Stimulated activated CD4-positive, alpha-beta T cell treated with anti-CD3 and anti-CD28 coated beads, Interleukin-4, amount 100 ng/mL, for 4 hours (primary cell): ENCODE measurements at regions not wholly inside any gene's neighbourhood (a gene's known extent, or its start where the extent isn't known, plus 50 kb on each side); places are given as distances from the start of the nearest gene placed in this dataset.
"Not testable (repeated sequence)": the region's sequence is repeated elsewhere in the genome, so short reads cannot be mapped to it uniquely, and the experiment has no call there.

Source experiments
- DNase-seq, 2 experiments: peaks; one replicate each; pipeline ENCODE4 v3.0.0-alpha.2; 2020

DNA sequence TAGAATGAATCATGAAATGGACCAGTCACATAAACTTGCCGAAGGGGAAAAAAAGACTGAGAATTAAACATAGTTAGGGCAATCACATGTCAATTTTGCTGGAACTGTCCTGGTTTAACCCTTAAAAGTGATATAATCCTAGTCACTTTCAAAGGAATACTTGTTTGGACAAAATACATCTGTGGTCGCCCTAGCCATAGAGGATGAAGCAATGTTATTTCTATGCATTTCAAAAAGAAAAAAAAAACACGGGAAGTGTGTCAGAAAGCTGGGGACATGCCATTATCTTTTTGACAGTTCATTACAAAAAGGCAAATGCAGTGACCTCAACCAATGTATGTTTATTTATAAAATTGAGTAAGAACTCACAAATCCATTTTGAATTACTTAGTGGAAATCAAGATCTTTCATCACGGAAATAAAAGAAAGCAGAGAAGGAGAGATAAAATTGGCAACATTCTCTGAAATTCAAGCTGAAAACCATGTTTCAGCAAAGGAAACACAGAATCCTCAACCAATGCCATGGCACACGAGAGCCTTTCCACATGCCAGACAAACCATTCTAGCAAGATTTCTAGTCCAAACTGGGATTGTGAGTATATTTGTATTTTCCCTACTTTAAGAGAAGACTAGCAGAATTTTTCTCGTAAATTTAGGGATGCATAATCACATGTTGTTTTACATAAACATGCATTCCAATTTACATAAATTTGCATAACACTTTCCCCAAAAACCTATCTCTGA, 854.3 kb upstream of the ACVR2A start:
- DNase-seq = no peak

DNA sequence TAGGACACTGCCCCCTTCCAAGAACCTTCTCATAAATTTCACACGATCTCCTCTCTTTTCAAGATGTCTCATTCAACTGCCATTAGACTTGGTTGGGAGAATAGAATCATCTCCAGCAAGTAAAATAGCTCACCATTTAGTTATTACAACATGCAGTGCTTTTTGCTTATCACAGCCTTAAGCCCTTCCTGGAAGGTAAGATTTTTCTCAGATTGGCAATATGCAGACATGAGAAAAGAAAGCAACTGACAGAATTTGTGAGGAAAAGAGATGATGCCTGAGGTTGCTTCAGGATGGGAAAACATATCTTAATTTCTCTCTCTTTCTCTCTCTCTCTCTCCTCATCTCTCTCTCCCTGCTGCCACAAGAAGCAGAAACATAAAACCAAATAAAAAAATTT, 855.1 kb upstream of the ACVR2A start:
- no peak for DNase-seq

DNA sequence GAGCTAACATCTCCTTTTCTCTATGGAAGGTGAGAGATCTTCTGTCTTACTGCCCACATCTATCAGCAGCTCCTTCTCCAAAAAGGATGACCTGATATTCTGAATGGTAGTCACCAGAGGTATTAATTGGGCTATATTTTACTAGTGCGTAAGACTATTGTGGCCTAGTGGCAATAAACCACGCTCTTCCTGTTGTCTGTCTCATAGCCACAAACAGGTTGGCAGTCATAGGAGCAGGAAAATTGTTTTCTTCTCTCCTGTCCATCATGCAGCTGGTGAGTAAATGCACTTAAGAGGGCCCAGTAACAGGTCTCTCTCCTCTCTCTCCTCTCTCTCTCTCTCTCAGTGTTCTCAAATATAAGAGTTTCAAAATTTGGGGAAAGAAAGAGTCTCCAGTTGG, 856.8 kb upstream of the ACVR2A start:
- no peak for DNase-seq

DNA sequence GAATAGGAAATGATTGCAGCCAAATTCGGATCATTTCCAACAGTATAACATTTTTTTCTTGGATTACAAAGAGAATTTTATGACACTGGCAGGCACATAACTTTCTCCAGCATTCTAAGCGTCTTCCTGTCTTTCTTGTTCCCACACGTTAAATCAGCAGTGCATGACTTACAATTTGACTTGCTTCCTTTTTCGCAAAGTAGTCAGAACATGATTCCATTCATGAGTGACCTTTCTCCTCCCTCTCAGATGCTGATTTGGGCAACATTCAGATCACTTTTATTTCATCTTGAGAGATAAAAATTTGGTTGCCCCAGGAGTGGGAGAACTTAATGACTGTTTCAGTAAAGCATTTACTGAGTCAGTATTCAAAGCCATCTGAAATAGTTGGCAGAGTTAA, 858.7 kb upstream of the ACVR2A start:
- DNase-seq = no peak

DNA sequence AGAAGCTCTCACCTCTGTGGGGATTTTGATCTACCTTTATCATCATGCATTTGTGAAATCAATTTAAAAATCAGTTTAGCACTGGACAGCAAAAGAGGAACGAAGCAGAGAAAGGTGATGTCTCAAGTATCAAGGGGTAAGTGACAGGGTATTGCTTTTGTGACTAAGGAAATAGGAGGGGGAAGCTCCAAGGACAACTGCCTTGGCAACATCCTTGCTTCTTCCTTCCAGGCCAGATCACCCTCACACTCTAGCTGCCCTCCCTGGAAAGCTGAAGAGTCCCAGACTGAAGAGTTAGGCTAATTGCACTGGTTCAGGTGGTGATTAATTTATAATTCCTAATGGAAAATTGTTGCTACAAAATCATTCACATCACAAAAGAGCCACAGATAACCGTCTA, 859.1 kb upstream of the ACVR2A start:
- no peak for DNase-seq

DNA sequence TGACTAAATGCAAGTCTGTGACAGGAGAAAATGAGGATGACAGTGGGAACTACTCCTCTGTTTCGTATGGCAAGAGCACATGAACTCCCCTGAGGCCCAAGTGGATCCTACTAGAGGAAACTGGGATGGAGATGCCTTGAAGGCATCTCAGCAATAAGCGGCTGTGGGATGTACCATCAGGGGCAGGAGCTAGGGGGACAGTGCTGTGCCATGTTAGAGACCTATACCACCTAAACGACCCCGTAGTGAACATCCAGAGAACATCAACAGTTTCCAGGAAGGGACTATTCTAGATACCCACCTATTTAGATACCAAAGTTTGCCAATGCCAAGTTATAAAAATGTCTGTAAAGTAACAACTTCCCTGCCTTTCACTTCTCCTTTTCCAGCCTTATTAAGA, 860.8 kb upstream of the ACVR2A start:
- no peak for DNase-seq

DNA sequence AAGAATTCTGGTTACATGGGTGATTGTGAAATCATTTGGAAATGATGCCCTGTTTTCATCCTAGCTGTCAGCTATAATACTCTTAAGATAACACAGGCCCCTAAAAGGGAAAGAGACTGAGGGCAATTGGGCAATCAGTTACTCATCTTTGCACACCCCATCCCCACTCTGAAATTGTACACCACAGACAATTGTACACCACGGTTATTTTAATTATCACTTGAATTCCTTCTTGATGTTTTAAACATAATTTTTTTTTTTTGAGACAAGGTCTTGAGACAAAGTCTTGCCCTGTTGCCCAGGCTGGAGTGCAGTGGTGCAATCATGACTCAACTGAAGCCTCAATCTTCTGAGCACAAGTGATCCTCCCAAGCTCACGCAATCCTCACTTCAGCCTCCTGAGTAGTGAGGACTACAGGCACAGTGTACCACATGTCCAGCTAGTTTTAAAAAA, 862.4 kb upstream of the ACVR2A start:
- no peak for DNase-seq

DNA sequence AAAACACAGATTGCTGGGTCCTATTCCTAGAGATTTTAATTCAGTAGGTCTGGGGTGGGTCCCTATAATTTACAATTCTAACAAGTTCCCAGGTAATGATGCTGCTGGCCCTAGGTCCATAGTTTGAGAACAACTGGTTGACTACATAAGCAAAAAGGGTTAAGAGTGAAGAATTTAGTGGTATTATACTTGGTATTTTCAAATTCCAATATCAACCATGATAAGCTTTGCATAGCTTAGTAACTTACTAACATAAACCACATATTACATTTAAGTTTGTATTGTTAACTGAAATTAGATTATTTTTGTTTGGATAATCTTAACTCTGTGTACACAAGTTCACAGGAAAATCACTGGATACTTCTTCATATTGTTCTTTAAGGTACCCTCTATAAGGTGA, 862.9 kb upstream of the ACVR2A start:
- no peak for DNase-seq

DNA sequence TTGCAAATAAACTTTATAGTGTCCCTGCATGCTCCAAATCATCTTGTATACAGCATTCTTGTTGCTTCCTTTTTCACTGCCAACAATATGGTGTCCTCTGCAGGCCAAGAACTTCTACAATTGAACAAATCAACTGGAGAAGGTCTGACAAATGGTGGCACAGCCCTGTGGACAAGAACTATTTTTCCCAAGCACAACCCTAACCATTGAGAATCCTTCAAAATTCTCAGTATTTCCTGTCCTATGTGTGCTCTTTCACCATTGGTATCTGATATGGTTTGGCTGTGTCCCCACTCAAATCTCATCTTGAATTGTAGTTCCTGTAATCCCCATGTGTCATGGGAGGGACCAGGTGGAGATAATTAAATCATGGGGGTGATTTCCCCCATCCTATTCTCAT, 865.1 kb upstream of the ACVR2A start:
- no peak for DNase-seq

DNA sequence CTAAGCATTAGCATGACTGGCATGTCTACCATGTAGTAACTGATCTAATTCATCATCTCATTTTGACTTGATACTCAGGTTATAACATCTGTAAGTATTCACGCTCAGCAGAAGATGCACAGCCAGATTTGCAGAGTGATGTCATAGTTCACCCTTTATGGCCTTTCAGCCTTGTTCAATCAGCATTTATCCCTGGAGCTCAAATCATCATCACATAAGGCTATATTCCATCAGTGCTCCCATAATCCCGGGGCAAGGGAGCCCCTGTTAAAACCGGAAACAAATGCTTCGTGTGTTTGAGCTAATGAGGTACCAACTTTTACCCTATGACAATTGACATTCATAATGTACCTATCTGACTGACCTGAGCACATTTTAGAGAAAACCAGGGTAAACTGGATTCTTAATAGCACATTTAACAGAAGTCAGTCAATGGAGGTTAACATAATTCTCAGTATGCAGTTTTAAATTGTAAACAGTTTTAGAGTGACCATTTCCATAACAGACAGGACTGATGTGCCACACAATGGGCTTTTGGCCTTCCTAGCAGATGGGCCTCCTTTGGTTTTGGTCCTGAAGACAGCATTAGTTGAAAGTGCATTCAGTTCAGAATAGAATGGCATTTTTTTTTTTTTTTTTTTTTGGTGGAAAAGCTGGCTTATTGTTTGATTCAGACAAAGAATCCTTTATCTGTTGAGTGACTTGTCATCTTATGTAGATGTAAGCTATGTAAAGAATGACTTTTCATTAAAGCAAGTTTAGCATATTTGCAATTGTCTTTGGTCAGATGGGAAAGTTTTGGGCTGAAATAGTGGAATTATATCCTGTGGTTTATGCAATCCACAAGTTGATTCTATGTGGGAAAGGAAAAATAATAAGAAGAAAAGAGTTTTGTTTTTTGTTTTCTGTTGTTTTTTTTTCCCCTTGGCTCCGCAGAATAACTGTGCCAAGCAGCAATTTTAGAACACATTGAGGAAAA, 866.0 kb upstream of the ACVR2A start:
- DNase-seq = no peak

DNA sequence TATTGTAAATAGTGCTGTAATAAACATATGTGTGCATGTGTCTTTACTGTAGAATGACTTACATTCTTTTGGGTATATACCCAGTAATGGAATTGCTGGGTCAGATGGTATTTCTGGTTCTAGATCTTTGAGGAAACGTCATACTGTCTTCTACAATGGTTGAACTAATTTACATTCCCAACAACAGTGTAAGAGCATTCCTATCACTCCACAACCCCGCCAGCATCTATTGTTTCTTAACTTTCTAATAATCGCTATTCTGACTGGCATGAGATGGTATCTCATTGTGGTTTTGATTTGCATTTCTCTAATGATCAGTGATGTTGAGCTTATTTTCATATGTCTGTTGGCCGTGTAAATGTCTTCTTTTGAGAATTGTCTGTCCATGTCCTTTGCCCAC, 873.8 kb upstream of the ACVR2A start:
- DNase-seq = not testable (repeated sequence)

DNA sequence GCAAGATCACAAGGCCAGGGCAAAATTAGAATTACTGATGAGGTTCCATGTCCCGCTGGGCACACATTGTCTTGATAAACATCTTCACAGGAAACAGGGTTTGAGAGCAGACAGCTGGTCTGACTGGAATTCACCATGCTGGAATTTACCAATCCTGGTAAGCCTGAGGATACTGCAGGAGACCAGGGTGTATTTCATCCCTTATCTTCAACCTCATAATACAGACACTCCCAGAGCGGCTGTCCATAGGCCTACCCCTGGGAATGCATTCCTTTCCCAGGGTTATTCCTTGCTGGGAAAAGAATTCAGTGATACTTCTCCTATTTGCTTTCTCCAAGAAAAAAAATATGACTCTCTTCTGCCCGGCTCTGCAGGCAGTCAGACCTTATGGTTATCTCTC, 875.1 kb upstream of the ACVR2A start:
- DNase-seq = not testable (repeated sequence)

DNA sequence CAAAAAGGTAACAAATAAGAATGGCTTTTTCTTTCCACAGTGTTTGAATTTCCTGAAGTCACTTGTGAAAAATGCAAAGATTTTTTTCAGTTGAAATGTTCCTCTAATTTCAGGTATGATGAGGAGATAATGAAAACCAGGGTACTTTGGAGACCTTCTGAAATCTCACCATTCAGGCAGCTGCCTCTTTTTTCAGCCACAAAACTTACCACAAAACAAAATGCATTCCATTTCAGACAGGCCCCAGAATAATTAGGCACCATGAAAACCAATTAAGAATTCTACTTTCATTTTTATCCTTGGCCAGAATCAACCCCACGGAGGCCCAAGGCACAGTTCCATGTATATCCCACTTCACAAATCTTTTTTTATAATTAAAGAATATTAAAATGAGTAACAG, 880.3 kb upstream of the ACVR2A start:
- no peak for DNase-seq

DNA sequence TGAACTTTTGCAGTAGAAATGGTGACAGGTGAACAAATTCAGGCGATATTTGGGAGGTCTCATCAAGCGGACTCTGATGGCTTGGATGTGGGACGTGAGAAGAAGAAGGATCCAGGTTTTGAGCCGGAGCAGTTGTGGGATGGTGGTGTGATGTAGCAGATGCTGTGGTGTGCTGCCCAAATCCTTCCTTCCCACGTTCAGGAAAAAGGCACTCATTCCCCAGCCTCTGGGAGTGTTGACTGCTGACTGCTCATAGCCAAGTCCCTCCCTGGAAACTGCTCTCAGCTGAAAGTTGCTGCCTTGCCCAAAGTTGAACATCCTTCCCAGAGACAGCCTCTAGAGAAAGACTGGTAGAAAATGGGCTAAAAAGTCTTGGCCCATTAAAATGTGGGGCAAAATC, 890.3 kb upstream of the ACVR2A start:
- DNase-seq = no peak

DNA sequence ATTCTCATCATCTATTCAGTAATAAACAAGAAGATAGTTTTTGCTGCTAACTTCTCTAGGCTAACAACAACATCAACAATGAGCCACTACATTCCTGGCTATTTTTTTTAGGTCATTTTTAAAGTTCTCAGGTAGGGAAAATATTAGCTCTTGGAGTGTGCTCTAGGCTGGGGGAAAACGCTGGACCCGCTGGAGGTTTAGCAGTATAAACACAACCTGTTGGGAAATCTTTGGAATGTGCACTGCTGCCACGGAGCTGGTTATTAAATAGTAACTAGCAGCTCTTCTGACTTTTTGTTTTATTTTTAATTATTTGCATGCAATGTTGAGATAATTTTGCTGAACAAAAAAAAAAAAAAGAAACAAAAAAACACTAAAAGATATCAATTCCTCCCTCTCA, 892.1 kb upstream of the ACVR2A start:
- no peak for DNase-seq

DNA sequence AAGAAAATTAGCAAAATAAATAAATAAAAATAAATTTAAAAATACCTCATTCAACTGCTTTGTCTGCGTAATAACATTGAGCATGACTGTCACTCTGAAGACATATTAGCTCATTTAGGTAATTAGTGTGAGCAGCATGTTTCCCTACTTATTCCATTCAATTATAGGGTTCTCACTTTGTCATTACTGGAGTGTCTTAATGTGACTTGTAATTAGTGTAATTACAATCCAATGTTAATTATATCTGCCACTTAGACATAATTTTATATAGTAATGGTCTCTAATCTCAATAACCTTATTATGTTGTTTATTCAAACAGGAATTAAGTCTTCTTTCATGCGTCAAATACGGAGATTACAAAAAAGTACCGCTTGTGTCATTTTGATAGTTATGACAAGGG, 893.9 kb upstream of the ACVR2A start:
- DNase-seq = no peak

DNA sequence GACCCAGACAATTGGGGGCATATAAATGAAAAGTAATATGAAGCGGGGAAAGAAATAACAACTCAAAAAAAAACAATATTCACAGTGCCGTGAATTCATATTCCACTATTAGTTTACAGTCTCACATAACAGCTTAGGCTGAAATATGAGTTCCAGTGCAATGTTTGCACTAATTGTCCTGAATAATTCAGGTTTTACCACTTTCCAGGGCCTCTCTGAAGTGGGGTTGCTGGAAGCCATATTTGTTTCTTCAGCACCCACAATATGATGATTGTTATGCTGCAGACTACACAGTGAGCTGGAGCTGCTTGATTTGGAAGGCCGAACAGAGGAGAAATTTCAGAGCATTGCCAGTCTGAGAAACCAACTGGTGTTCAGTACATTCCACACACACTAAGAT, 894.5 kb upstream of the ACVR2A start:
- no peak for DNase-seq

DNA sequence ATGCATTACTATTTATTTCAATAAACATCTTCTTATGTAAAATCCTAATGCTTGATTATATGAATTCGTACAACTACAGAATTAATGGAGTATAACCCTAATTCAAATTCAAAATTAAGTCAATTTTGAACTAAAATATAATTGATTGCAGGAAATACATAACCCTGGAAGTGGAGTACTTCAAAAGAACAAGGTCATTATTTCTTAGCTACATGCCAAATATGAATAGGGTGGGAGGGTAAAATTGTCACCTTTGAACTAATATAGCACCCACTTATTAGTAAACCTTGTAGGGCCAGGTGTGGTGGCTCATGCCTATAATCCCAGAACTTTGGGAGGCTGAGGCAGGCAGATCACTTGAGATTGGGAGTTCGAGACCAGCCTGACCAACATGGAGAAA, 895.4 kb upstream of the ACVR2A start:
- no peak for DNase-seq

DNA sequence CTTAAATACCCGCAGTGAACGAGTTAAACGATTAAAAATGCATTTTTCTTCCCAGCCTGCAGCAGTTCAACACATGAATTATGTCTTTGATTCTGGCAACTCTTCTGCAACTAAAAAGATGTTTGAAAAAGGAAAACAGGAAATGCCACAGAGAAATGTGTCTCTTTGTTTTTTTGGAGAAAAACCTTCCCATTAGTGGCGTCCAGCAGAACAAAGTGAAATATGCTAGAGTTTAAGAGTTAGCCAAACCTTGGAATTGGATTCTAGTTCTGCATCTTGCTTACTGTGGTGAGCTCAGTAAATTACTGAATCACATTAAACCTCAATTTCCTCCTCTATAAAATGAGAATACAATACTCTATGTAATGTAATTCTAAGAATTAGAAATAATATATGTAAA, 900.2 kb upstream of the ACVR2A start:
- no peak for DNase-seq

DNA sequence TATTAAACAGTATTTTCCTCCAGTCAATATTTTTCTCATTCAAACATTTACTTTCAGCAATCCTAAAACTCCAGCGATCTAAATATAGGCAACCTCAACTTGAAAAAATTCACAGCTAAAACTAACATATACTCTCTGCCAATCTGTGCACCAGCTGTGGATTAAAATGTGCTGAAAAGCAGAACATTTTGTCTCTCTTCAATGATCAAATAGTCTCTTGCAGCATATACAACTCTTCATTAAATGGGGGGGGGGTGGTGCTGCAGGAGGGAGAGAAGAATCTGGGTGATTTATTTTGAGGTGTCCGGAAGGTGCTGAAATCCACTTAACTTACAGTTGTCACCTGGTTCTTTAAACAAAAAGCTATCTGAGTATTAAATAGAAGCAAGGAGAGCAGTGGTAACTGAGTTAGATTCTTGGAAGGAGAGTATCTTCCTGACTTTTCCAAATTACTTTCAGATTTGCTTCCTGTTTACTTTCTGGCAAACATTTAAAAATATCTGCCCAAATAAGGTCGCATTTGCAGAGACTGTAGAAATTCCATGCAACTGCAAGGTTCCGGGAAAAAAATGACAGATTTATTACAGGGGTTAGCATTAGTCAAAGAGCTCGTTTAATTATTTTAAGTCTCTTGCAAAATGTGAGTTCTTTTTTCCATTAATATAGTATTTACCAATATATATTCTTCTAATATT, 904.7 kb upstream of the ACVR2A start:
- DNase-seq = no peak

DNA sequence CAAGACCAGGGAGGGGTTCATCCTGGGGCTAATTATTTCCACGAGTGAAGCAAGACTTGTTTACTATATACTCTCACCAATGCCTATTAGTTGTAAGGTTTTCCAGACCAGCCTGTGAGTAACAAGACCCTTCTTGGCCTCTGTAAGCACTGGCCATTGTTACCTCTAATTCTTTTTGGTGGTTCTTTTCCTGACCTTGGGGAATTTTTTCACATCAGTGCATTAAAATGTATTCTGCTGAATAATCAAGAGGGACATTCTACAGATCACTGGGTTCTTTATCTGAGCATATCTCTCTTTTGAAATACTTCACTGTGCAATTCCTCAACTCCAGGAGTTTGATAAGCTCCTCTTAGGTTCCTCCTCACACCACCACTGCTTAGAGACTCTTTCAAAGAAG, 909.9 kb upstream of the ACVR2A start:
- no peak for DNase-seq

DNA sequence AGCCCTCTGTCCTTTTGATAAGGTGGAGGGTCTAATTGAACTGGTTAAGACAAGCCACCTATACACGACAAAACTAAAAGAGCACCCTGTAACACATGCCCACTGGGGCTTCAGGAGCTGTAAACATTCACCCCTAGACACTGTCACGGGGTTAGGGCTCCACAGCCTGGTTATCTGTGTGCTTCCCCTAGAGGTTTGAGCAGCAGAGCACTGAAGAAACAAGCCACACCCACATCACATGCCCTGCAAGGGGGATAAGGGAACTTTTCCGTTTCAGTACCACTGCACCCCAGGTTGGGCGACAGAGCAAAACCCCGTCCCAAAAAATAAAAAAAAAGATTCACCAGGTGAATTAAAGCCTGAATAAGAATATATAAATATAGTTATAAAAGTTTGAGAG, 913.7 kb upstream of the ACVR2A start:
- DNase-seq = no peak

DNA sequence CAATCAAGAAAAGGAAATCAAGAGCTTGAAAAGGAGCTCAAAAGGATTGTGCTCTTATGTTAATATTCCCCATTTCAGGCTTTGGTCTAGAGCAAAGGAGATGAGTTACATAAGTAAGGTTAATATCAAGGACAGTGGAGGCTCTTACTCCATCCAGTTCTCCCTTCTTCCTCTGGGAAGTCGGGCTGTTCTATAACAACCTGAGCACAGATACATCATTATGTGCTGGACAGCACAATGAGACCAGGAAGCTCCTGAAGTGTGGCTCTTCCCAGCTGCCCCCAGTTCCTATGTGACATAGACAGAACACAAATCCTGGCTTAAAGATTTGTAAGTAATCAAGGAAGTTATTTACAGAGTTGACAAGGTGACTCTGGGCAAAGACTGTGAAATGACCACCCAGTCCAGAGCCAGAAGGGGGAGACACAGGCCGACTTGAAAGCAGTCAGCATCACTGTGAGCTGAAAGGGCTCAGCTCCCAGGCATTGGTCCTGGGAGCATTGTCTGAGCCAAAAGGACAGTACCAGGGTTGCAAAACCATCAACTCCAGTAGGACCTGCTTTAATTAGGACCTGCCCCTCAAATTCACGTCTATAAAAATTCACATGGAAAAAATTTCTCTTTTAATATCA, 917.6 kb upstream of the ACVR2A start:
- DNase-seq = no peak
